Suppressor macrophage (primary cell): ENCODE measurements at regions not wholly inside any gene's neighbourhood (a gene's known extent, or its start where the extent isn't known, plus 50 kb on each side); places are given as distances from the start of the nearest gene placed in this dataset.
"Not testable (repeated sequence)": the region's sequence is repeated elsewhere in the genome, so short reads cannot be mapped to it uniquely, and the experiment has no call there.

ENCODE experiments used
- DNase-seq, 4 experiments: peaks; one replicate each; pipeline ENCODE4 v3.0.0-alpha.2; 2020 to 2022

- no peak for DNase-seq
Observed at GRCh38 chr13:28607187-28607955, 51.6 kb upstream of the POMP start.

- DNase-seq, result no peak
Observed at GRCh38 chr13:28606466-28606865, 52.5 kb upstream of the POMP start.

- not testable (repeated sequence) for DNase-seq
Observed at GRCh38 chr13:28605147-28605546, 53.8 kb upstream of the POMP start.

GRCh38 chr13:28603043-28603664, 55.8 kb upstream of the POMP start:
- DNase-seq, result no peak

GRCh38 chr13:28602580-28602979, 56.4 kb upstream of the POMP start:
- no peak for DNase-seq

GRCh38 chr13:28601581-28601980, 57.3 kb upstream of the POMP start:
- no peak for DNase-seq

- no peak for DNase-seq
Observed at GRCh38 chr13:28597641-28598040, 61.3 kb upstream of the POMP start.

GRCh38 chr13:28590461-28590860, 68.5 kb upstream of the POMP start:
- DNase-seq, result peak in 3 of 4 experiments; percentile 38 to 66 (median 39)

GRCh38 chr13:28588296-28588695, 70.6 kb upstream of the POMP start:
- peak in 2 of 4 experiments; percentile 38 to 41 for DNase-seq

- peak in 1 of 4 experiments; percentile 39 for DNase-seq
Observed at GRCh38 chr13:28587174-28587540, 71.8 kb upstream of the POMP start.

GRCh38 chr13:28586439-28587173, 72.3 kb upstream of the POMP start:
- DNase-seq, result no peak

- peak; percentile 38 to 76 (median 66) for DNase-seq
Observed at GRCh38 chr13:28585561-28585960, 73.4 kb upstream of the POMP start.

GRCh38 chr13:28584873-28585381, 74.0 kb upstream of the POMP start:
- peak in 3 of 4 experiments; percentile 38 to 53 (median 38) for DNase-seq

- DNase-seq, result no peak
Observed at GRCh38 chr13:28583651-28584091, 75.3 kb upstream of the POMP start.

- DNase-seq, result peak in 3 of 4 experiments; percentile 62 to 70 (median 70)
Observed at GRCh38 chr13:28582892-28583240, 76.1 kb upstream of the POMP start.

- DNase-seq, result peak; percentile 79 to 90 (median 86)
Observed at GRCh38 chr13:28582225-28582891, 76.6 kb upstream of the POMP start.

GRCh38 chr13:28581451-28581850, 77.5 kb upstream of the POMP start:
- no peak for DNase-seq

GRCh38 chr13:28579736-28580135, 79.2 kb upstream of the POMP start:
- DNase-seq, result no peak

GRCh38 chr13:28579322-28579721, 79.6 kb upstream of the POMP start:
- no peak for DNase-seq

- no peak for DNase-seq
Observed at GRCh38 chr13:28576067-28576466, 81.1 kb upstream of the FLT1 start.

- no peak for DNase-seq
Observed at GRCh38 chr13:28575200-28575599, 80.3 kb upstream of the FLT1 start.

- peak; percentile 88 to 97 (median 92) for DNase-seq
Observed at GRCh38 chr13:28574617-28575142, 79.8 kb upstream of the FLT1 start.
